AG04450 (cell line): ENCODE measurements at regions not wholly inside any gene's neighbourhood (a gene's known extent, or its start where the extent isn't known, plus 50 kb on each side); places are given as distances from the start of the nearest gene placed in this dataset.

ENCODE experiments used
- CTCF ChIA-PET: fragments of 300-600, 350-600 bp; formaldehyde crosslinking; extraction: SDS; loops from one replicate; lab custom pipeline; 2022; ENCODE audit warnings: antibody characterized with exemption, inconsistent platforms; lab: Charles Lee
- POLR2A ChIA-PET: fragments of 350-600 bp; formaldehyde crosslinking; extraction: SDS; loops from one replicate; lab custom pipeline; 2021; ENCODE audit warnings: antibody characterized with exemption, inconsistent platforms; lab: Yijun Ruan, JAX
- DNase-seq: peaks from one replicate; pipeline ENCODE4 v3.0.0-alpha.2; 2011; ENCODE audit warnings: low read depth, low spot score
- H3K27ac ChIP-seq: one replicate; pipeline ENCODE4 v1.5.1; 2012; ENCODE audit warnings: low read depth, low read length, control low read depth
- H3K27me3 ChIP-seq: one replicate; pipeline ENCODE4 v1.6.0; 2012; ENCODE audit warnings: low read length; ENCODE audit not compliant: control insufficient read depth, insufficient read depth
- H3K4me3 ChIP-seq: 2 replicates; pipeline ENCODE4 v1.5.1; 2011; ENCODE audit warnings: mild to moderate bottlenecking, low read depth, low read length, control low read depth
- H3K9me3 ChIP-seq: 2 replicates; pipeline ENCODE4 v1.5.1; 2012; ENCODE audit warnings: low read length; ENCODE audit not compliant: control insufficient read depth, insufficient read depth
- CTCF ChIP-seq: IDR thresholded peaks from 2 replicates; pipeline ENCODE4 v1.5.1; 2011; ENCODE audit warnings: low read depth, low read length, control low read depth, inconsistent platforms

GRCh38 chr10:85445702-85446101, 920.9 kb downstream of the GRID1 start:
- Histone ChIP-seq H3K27ac (no peak overlapping the region), H3K4me3 (no peak overlapping the region), H3K27me3 (no peaks in the 10 kb centered on the region), H3K9me3 (peaks cover 24% of the 10 kb centered on the region)
- ChIA-PET CTCF (no interaction called here), POLR2A (no interaction called here)
- TF ChIP-seq CTCF = no peak
- DNase-seq = no peak

- CTCF ChIA-PET = no interaction called here
- POLR2A ChIA-PET = no interaction called here
- DNase-seq = no peak
Measured at GRCh38 chr10:85446827-85447226, 919.8 kb downstream of the GRID1 start.

GRCh38 chr10:85447690-85448089, 918.9 kb downstream of the GRID1 start:
- no peak for DNase-seq
- Histone ChIP-seq H3K4me3 (no peak overlapping the region), H3K27ac (no peak overlapping the region), H3K9me3 (peaks cover 27% of the 10 kb centered on the region), H3K27me3 (no peaks in the 10 kb centered on the region)
- no peak for TF ChIP-seq CTCF
- POLR2A ChIA-PET = no interaction called here
- CTCF ChIA-PET = no interaction called here

More at GRCh38 chr10:85446827-85447226, 919.8 kb downstream of the GRID1 start:
- TF ChIP-seq CTCF = no peak
- Histone ChIP-seq H3K27ac (no peak overlapping the region), H3K9me3 (peaks cover 24% of the 10 kb centered on the region), H3K27me3 (no peaks in the 10 kb centered on the region), H3K4me3 (no peak overlapping the region)

- no peak for TF ChIP-seq CTCF
- DNase-seq = no peak
- CTCF ChIA-PET = no interaction called here
- H3K4me3 ChIP-seq = no peak overlapping the region
- H3K27ac ChIP-seq = no peak overlapping the region
- peaks cover 35% of the 10 kb centered on the region for H3K9me3 ChIP-seq
- POLR2A ChIA-PET = no interaction called here
- H3K27me3 ChIP-seq = no peaks in the 10 kb centered on the region
Measured at GRCh38 chr10:85448716-85449115, 917.9 kb downstream of the GRID1 start.

- DNase-seq = no peak
- H3K9me3 ChIP-seq = peaks cover 35% of the 10 kb centered on the region
- no peak for TF ChIP-seq CTCF
- CTCF ChIA-PET = no interaction called here
- H3K27me3 ChIP-seq = no peaks in the 10 kb centered on the region
- no peak overlapping the region for H3K27ac ChIP-seq
- POLR2A ChIA-PET = no interaction called here
- H3K4me3 ChIP-seq = no peak overlapping the region
Measured at GRCh38 chr10:85454386-85454785, 912.2 kb downstream of the GRID1 start.
